ENCODE measurements at regions not wholly inside any gene's neighbourhood (a gene's known extent, or its start where the extent isn't known, plus 50 kb on each side); places are given as distances from the start of the nearest gene placed in this dataset.

- Histone ChIP-seq H3K27me3 (ENCODE audit: low read length) (no peaks in the 10 kb centered on the region), H3K4me3 (ENCODE audit: insufficient read depth, low read length, poor library complexity, severe bottlenecking) (no peak overlapping the region), H3K27ac (ENCODE audit: low read depth, low read length) (no peak overlapping the region), H3K36me3 (ENCODE audit: low read length) (no peaks in the 10 kb centered on the region), H3K4me2 (ENCODE audit: low read depth, low read length, poor library complexity, severe bottlenecking) (no peak overlapping the region), H3K9me2 (replicated peaks; ENCODE audit: insufficient read depth, low read length) (no peaks in the 10 kb centered on the region), H3K79me2 (ENCODE audit: insufficient read depth, low read length) (no peaks in the 10 kb centered on the region), H3F3A (ENCODE audit: insufficient read depth) (no peaks in the 10 kb centered on the region), H3K9me3 (ENCODE audit: insufficient read depth, low read length) (no peaks in the 10 kb centered on the region), H4K20me1 (ENCODE audit: low read depth, low read length) (no peaks in the 10 kb centered on the region), H2AFZ (ENCODE audit: low read depth, low read length, severe bottlenecking) (no peak overlapping the region), H3K9ac (ENCODE audit: low read length) (no peak overlapping the region)
- TF ChIP-seq EZH2phosphoT487 (conservative IDR thresholded peaks at IDR 0.05; ENCODE audit: low read length) (no peak), CTCF (IDR thresholded peaks at IDR 0.05; ENCODE audit: insufficient read depth, low read length, poor library complexity, severe bottlenecking) (no peak)
Observed at GRCh38 chr3:713006-713621, 379.7 kb upstream of the CNTN6 start.

- no peaks in the 10 kb centered on the region for H3K36me3 ChIP-seq (ENCODE audit: low read length)
- H3K27ac ChIP-seq (ENCODE audit: low read depth, low read length) = no peak overlapping the region
- H3K4me2 ChIP-seq (ENCODE audit: low read depth, low read length, poor library complexity, severe bottlenecking) = no peak overlapping the region
- H3K9me2 ChIP-seq (replicated peaks; ENCODE audit: insufficient read depth, low read length) = no peaks in the 10 kb centered on the region
- no peaks in the 10 kb centered on the region for H3K27me3 ChIP-seq (ENCODE audit: low read length)
- no peaks in the 10 kb centered on the region for H3K79me2 ChIP-seq (ENCODE audit: insufficient read depth, low read length)
- TF ChIP-seq CTCF (IDR thresholded peaks at IDR 0.05; ENCODE audit: insufficient read depth, low read length, poor library complexity, severe bottlenecking) (no peak), EZH2phosphoT487 (conservative IDR thresholded peaks at IDR 0.05; ENCODE audit: low read length) (no peak)
- no peak overlapping the region for H3K4me3 ChIP-seq (ENCODE audit: insufficient read depth, low read length, poor library complexity, severe bottlenecking)
- no peaks in the 10 kb centered on the region for H3K9me3 ChIP-seq (ENCODE audit: insufficient read depth, low read length)
- no peaks in the 10 kb centered on the region for H4K20me1 ChIP-seq (ENCODE audit: low read depth, low read length)
- H3F3A ChIP-seq (ENCODE audit: insufficient read depth) = no peaks in the 10 kb centered on the region
- H3K9ac ChIP-seq (ENCODE audit: low read length) = no peak overlapping the region
- H2AFZ ChIP-seq (ENCODE audit: low read depth, low read length, severe bottlenecking) = no peak overlapping the region
Observed at GRCh38 chr3:713947-714620, 378.7 kb upstream of the CNTN6 start.

- no peak overlapping the region for H3K4me3 ChIP-seq (ENCODE audit: insufficient read depth, low read length, poor library complexity, severe bottlenecking)
- no peaks in the 10 kb centered on the region for H3K9me3 ChIP-seq (ENCODE audit: insufficient read depth, low read length)
- H3K9ac ChIP-seq (ENCODE audit: low read length) = no peak overlapping the region
- no peaks in the 10 kb centered on the region for H3K79me2 ChIP-seq (ENCODE audit: insufficient read depth, low read length)
- no peak overlapping the region for H3K27ac ChIP-seq (ENCODE audit: low read depth, low read length)
- no peaks in the 10 kb centered on the region for H4K20me1 ChIP-seq (ENCODE audit: low read depth, low read length)
- H3F3A ChIP-seq (ENCODE audit: insufficient read depth) = no peaks in the 10 kb centered on the region
- TF ChIP-seq EZH2phosphoT487 (conservative IDR thresholded peaks at IDR 0.05; ENCODE audit: low read length) = no peak
- no peak for TF ChIP-seq CTCF (IDR thresholded peaks at IDR 0.05; ENCODE audit: insufficient read depth, low read length, poor library complexity, severe bottlenecking)
- H3K36me3 ChIP-seq (ENCODE audit: low read length) = no peaks in the 10 kb centered on the region
- H3K27me3 ChIP-seq (ENCODE audit: low read length) = no peaks in the 10 kb centered on the region
- H2AFZ ChIP-seq (ENCODE audit: low read depth, low read length, severe bottlenecking) = no peak overlapping the region
- no peaks in the 10 kb centered on the region for H3K9me2 ChIP-seq (replicated peaks; ENCODE audit: insufficient read depth, low read length)
- no peak overlapping the region for H3K4me2 ChIP-seq (ENCODE audit: low read depth, low read length, poor library complexity, severe bottlenecking)
Observed at GRCh38 chr3:721086-721485, 371.7 kb upstream of the CNTN6 start.
